A549 (cell line): ENCODE measurements at regions not wholly inside any gene's neighbourhood (a gene's known extent, or its start where the extent isn't known, plus 50 kb on each side); places are given as distances from the start of the nearest gene placed in this dataset.

Experiments
- BHLHE40 ChIP-seq: IDR thresholded peaks from 2 replicates; pipeline ENCODE4 v1.6.1; 2012; ENCODE audit warnings: low read depth, low read length, inconsistent platforms
- ELK1 ChIP-seq: fragments of 150-350 bp; IDR thresholded peaks from 2 replicates; pipeline ENCODE4 v1.6.1; 2014; ENCODE audit warnings: low read depth, mild to moderate bottlenecking, low read length
- EP300 ChIP-seq, 2 experiments: fragments of >200 bp; sonication (Bioruptor Twin); formaldehyde crosslinking; IDR thresholded peaks; 2 replicates in 1 of 2; 3 replicates in 1 of 2; pipeline ENCODE4 v1.6.1; 2016 to 2017
- HDAC2 ChIP-seq: fragments of 200-600 bp; sonication (generic); IDR thresholded peaks from 2 replicates; pipeline ENCODE4 v1.6.1; 2016
- POLR2A ChIP-seq: IDR thresholded peaks from 2 replicates; pipeline ENCODE4 v1.6.1; 2012; ENCODE audit warnings: mild to moderate bottlenecking, low read length
- RAD21 ChIP-seq, 2 experiments: fragments of >200 bp in 1 of 2; sonication (Bioruptor Twin) in 1 of 2; formaldehyde crosslinking in 1 of 2; IDR thresholded peaks in 1 of 2; conservative IDR thresholded peaks in 1 of 2; 2 replicates in 1 of 2; 3 replicates in 1 of 2; pipeline ENCODE4 v1.6.1; 2012 to 2018; ENCODE audit warnings: inconsistent platforms in 1 of 2
- TFCP2L1 ChIP-seq: fragments of 250-450 bp; sonication (Bioruptor Pico); IDR thresholded peaks from 2 replicates; pipeline ENCODE4 v1.5.0; 2021; ENCODE audit warnings: mild to moderate bottlenecking

DNA sequence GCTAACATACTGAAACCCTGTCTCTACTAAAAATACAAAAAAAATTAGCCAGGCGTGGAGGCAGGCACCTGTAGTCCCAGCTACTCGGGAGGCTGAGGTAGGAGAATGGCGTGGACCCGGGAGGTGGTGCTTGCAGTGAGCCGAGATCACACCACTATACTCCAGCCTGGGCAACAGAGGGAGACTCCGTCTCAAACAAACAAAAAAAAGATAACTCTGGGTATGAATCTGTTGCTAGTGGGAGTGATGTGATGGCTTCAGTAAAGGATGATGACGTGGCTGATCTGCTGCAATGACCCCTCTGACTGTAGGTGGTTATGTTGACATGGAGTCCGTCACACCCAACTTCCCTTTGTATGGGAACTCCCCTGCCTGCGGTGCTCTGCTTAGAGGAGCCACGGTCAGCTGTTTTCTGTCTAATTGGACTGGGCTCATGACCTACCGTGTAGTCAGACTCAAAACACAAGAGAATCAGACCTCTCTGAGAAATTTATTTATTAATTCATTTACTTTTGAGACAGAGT lies 59.1 kb upstream of the MED13L start:
- TF ChIP-seq POLR2A (no peak), BHLHE40 (no peak), TFCP2L1 (no peak), RAD21 (conservative IDR thresholded peaks at IDR 0.05 in 1 of 2, IDR thresholded peaks at IDR 0.05 in 1 of 2) (no peak), EP300 (IDR thresholded peaks at IDR 0.05) (no peak), ELK1 (no peak), HDAC2 (no peak)
